BE2C (cell line): ENCODE measurements at regions not wholly inside any gene's neighbourhood (a gene's known extent, or its start where the extent isn't known, plus 50 kb on each side); places are given as distances from the start of the nearest gene placed in this dataset.
"Not testable (repeated sequence)": the region's sequence is repeated elsewhere in the genome, so short reads cannot be mapped to it uniquely, and the experiment has no call there.

ENCODE experiments used
- DNase-seq: peaks from one replicate; pipeline ENCODE4 v3.0.0-alpha.2; 2020
- H3K27me3 ChIP-seq: fragments of 250-450 bp; sonication (Bioruptor Pico); 2 replicates; pipeline ENCODE4 v1.5.1; 2020; ENCODE audit warnings: mild to moderate bottlenecking
- H3K36me3 ChIP-seq: fragments of 250-450 bp; sonication (Bioruptor Pico); 2 replicates; pipeline ENCODE4 v1.5.1; 2020; ENCODE audit warnings: mild to moderate bottlenecking
- H3K4me1 ChIP-seq: fragments of 250-450 bp; sonication (Bioruptor Pico); 2 replicates; pipeline ENCODE4 v1.5.1; 2020
- H3K4me3 ChIP-seq: 2 replicates; pipeline ENCODE4 v1.5.1; 2011; ENCODE audit warnings: low read depth, low read length
- H3K9me3 ChIP-seq: fragments of 250-450 bp; sonication (Bioruptor Pico); 2 replicates; pipeline ENCODE4 v1.5.1; 2020
- TF ChIP-seq, protein P1 (sequence below): IDR thresholded peaks from 2 replicates; pipeline ENCODE4 v1.5.1; 2012; ENCODE audit warnings: mild to moderate bottlenecking, low read depth, low read length

DNA sequence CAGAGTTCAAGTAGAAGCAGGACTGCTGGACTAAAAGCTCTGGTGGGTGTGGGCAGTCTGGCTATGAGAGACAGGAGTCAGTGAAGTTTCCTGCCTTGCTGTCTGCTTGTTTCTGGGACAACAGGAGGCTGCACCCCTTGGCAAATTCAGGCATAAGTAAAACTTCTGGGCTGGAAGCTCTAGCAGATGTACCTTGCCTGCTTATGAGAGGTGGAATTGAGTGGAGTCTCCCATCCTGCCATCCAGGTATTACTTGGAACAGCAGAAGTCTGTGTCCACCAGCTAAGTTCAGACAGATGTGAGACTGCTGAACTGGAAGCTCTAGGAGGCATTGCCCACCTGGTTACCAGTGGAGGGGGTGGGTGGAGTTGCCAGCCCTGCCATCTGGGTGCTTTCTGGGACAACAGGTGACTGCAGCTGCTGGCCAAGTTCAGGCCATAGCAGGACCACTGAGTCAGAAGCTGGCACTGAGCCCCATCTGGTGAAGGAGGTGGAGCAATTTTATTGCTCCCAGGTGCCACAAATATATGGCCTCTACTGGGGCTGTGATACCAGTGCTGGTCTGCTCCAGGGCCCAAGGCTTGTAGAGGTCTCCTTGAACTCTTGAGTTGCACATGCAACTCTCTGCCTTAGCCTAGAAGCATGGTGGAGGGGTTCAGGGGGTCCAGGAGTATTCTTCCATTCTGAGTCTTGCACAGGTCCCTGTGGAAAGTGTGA is 199.4 kb upstream of the FN1 start:
- no peaks in the 10 kb centered on the region for H3K36me3 ChIP-seq
- H3K4me3 ChIP-seq, result no peak overlapping the region
- H3K4me1 ChIP-seq, result no peaks in the 10 kb centered on the region
- no peaks in the 10 kb centered on the region for H3K27me3 ChIP-seq
- TF ChIP-seq, protein P1, sequence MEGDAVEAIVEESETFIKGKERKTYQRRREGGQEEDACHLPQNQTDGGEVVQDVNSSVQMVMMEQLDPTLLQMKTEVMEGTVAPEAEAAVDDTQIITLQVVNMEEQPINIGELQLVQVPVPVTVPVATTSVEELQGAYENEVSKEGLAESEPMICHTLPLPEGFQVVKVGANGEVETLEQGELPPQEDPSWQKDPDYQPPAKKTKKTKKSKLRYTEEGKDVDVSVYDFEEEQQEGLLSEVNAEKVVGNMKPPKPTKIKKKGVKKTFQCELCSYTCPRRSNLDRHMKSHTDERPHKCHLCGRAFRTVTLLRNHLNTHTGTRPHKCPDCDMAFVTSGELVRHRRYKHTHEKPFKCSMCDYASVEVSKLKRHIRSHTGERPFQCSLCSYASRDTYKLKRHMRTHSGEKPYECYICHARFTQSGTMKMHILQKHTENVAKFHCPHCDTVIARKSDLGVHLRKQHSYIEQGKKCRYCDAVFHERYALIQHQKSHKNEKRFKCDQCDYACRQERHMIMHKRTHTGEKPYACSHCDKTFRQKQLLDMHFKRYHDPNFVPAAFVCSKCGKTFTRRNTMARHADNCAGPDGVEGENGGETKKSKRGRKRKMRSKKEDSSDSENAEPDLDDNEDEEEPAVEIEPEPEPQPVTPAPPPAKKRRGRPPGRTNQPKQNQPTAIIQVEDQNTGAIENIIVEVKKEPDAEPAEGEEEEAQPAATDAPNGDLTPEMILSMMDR, result no peak
- no peaks in the 10 kb centered on the region for H3K9me3 ChIP-seq
- no peak for DNase-seq

DNA sequence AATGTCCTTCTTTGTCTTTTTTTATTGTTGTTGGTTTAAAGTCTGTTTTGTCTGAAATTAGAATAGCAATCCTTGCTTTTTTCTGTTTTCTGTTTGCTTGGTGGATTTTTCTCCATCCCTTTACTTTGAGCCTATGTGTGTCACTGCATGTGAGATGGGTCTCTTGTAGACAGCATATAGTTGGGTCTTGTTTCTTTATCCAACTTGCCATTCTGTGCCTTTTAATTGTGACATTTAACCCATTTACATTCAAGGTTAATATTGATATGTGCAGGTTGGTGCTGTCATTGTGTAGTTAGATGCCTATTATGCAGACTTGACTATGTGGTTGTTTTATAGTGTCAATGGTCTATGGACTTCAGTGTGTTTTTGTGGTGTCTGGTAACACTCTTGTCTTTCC is 197.5 kb upstream of the FN1 start:
- no peaks in the 10 kb centered on the region for H3K36me3 ChIP-seq
- DNase-seq, result no peak
- no peak overlapping the region for H3K4me3 ChIP-seq
- TF ChIP-seq, protein P1, result no peak
- no peaks in the 10 kb centered on the region for H3K4me1 ChIP-seq
- no peaks in the 10 kb centered on the region for H3K27me3 ChIP-seq
- H3K9me3 ChIP-seq, result no peaks in the 10 kb centered on the region

DNA sequence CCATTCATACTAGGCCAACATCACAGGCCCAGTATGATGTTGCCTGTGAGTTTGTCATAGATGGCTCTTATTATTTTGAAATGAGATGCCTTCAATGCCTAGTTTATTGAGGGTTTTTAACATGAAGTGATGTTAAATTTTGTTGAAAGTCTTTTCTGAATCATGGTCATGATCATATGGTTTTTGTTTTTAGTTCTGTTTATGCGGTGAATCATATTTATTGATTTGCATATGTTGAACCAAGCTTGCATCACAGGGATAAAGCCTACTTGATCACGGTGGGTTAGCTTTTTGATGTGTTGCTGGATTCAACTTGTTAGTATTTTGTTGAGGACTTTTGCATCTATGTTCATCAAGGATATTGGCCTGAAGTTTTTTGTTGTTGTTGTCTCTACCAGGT is 195.8 kb upstream of the FN1 start:
- TF ChIP-seq, protein P1, result no peak
- no peaks in the 10 kb centered on the region for H3K27me3 ChIP-seq
- H3K4me1 ChIP-seq, result no peaks in the 10 kb centered on the region
- no peak for DNase-seq
- no peaks in the 10 kb centered on the region for H3K9me3 ChIP-seq
- no peaks in the 10 kb centered on the region for H3K36me3 ChIP-seq
- H3K4me3 ChIP-seq, result no peak overlapping the region

DNA sequence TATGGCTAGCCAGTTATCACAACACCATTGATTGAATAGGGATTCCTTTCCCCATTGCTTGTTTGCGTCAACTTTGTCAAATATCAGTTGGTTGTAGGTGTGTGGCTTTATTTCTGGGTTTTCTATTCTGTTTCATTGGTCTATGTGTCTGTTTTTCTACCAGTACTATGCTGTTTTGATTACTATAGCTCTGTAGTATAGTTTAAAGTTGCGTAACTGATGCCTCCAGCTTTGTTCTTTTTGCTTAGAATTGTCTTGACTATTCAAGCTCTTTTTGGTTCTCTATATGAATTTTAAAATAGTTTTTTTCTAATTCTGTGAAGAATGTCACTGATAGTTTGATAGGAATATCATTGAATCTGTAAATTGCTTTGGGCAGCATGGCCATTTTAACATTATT is 194.9 kb upstream of the FN1 start:
- not testable (repeated sequence) for H3K36me3 ChIP-seq, H3K9me3 ChIP-seq, DNase-seq, H3K27me3 ChIP-seq, H3K4me1 ChIP-seq, H3K4me3 ChIP-seq

DNA sequence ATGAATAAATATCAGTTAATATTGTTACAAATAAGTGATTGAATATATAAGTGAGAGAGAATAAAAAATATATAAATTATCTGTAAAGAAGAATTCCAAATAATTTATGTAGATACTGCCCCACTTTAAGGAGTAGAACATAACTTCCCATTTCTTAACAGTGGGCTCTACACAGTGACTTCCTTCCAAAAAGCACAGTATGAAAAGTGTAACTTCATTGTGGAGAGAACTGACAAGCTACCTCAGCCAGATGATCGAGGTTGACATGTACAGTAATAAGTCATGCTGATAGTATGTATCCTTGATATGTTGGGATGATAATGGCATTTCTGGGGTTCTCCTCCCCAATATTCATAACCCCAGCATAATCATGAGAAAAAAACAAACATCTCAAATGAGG is 191.9 kb upstream of the FN1 start:
- H3K9me3 ChIP-seq, result no peaks in the 10 kb centered on the region
- no peaks in the 10 kb centered on the region for H3K36me3 ChIP-seq
- H3K4me1 ChIP-seq, result no peaks in the 10 kb centered on the region
- no peaks in the 10 kb centered on the region for H3K27me3 ChIP-seq
- H3K4me3 ChIP-seq, result no peak overlapping the region
- DNase-seq, result no peak
- TF ChIP-seq, protein P1, result no peak

DNA sequence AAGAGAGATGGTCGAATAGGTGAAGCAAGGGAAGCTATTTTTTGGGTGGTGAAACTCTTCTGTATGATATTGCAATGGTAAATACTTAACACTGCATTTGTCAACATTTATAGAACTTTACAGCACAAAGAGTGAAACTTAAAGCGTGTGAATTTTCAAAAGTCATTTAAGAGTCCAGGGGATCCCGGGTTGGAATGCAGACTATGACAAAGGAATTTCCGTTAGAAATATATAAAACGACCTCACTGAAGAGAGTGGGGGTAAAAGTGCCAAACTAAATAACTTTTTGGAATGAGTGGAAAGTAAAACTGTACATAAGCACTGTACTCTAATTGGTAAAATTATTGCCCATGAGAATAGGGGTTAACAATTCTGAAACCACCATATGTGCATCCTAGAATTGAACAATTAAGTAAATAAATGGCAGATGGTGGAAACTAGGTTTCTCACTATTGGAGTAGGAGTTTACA is 191.0 kb upstream of the FN1 start:
- no peak overlapping the region for H3K4me3 ChIP-seq
- no peaks in the 10 kb centered on the region for H3K27me3 ChIP-seq
- DNase-seq, result no peak
- TF ChIP-seq, protein P1, result no peak
- H3K4me1 ChIP-seq, result no peaks in the 10 kb centered on the region; the same call in 1 of the 2 replicates
- no peaks in the 10 kb centered on the region for H3K36me3 ChIP-seq
- no peaks in the 10 kb centered on the region for H3K9me3 ChIP-seq
